ENCODE measurements at regions not wholly inside any gene's neighbourhood (a gene's known extent, or its start where the extent isn't known, plus 50 kb on each side); places are given as distances from the start of the nearest gene placed in this dataset.

- TF ChIP-seq EGR1 (IDR thresholded peaks at IDR 0.05) (no peak), TEAD4 (IDR thresholded peaks at IDR 0.05) (no peak), TAF1 (IDR thresholded peaks at IDR 0.05; ENCODE audit: low read depth) (no peak)
These were observed 202.3 kb upstream of the G2E3 start for GRCh38 chr14:30356438-30357202.
